PC-3 (cell line): ENCODE measurements at regions not wholly inside any gene's neighbourhood (a gene's known extent, or its start where the extent isn't known, plus 50 kb on each side); places are given as distances from the start of the nearest gene placed in this dataset.

Experiments
- ATAC-seq: fragments of 200-7000 bp; cut with Tn5 transposase; 2 replicates; pipeline ENCODE4 v1.9.1; 2020; ENCODE audit warnings: mild to moderate bottlenecking, moderate library complexity
- BruUV-seq: library from RNA; stranded (reverse); fragments of 400-500 nt; replicated peaks from 2 replicates; lab custom pipeline; 2021; lab: Mats Ljungman, UMichigan
- CTCF ChIA-PET: fragments of 300-600 bp; sonication (Branson Sonifier 250); formaldehyde crosslinking; loops from one replicate; lab custom pipeline; 2022; ENCODE audit warnings: antibody characterized with exemption; lab: Charles Lee
- POLR2A ChIA-PET: fragments of 300-600 bp; sonication (Branson Sonifier 250); formaldehyde crosslinking; loops from one replicate; lab custom pipeline; 2022; ENCODE audit warnings: antibody characterized with exemption; ENCODE audit not compliant: unreplicated experiment; lab: Charles Lee
- DNase-seq: peaks from one replicate; pipeline ENCODE4 v3.0.0-alpha.2; 2015
- H2AFZ ChIP-seq: fragments of 300-600 bp; sonication (generic); 2 replicates; pipeline ENCODE4 v1.6.0; 2016; ENCODE audit warnings: antibody characterized with exemption, low read length
- H3F3A ChIP-seq: fragments of 300-600 bp; sonication (generic); one replicate; pipeline ENCODE4 v1.6.0; 2017; ENCODE audit warnings: antibody characterized with exemption, low read length, control low read depth, mild to moderate bottlenecking; ENCODE audit not compliant: unreplicated experiment
- H3K27ac ChIP-seq: fragments of 300-600 bp; sonication (generic); 2 replicates; pipeline ENCODE4 v1.5.1; 2016; ENCODE audit warnings: mild to moderate bottlenecking, low read length
- H3K27me3 ChIP-seq: fragments of 300-600 bp; sonication (generic); 2 replicates; pipeline ENCODE4 v1.6.1; 2016; ENCODE audit warnings: low read length, mixed read lengths
- H3K36me3 ChIP-seq: fragments of 300-600 bp; sonication (generic); 2 replicates; pipeline ENCODE4 v1.6.1; 2016; ENCODE audit warnings: low read depth, mixed run types, low read length, mixed read lengths
- H3K4me1 ChIP-seq: fragments of 300-600 bp; sonication (generic); 2 replicates; pipeline ENCODE4 v1.5.1; 2016; ENCODE audit warnings: low read length; ENCODE audit not compliant: insufficient read depth
- H3K4me2 ChIP-seq: fragments of 300-600 bp; sonication (generic); 2 replicates; pipeline ENCODE4 v1.6.0; 2016; ENCODE audit warnings: low read length
- H3K4me3 ChIP-seq: fragments of 300-600 bp; sonication (generic); 2 replicates; pipeline ENCODE4 v1.5.1; 2016; ENCODE audit warnings: mild to moderate bottlenecking, low read length, mixed read lengths
- H3K79me2 ChIP-seq: fragments of 300-600 bp; sonication (generic); 2 replicates; pipeline ENCODE4 v1.6.1; 2017; ENCODE audit warnings: low read length, mixed read lengths
- H3K9ac ChIP-seq: fragments of 300-600 bp; sonication (generic); 2 replicates; pipeline ENCODE4 v1.6.0; 2016; ENCODE audit warnings: mild to moderate bottlenecking, low read length
- H3K9me2 ChIP-seq: fragments of 300-600 bp; sonication (generic); replicated peaks from 2 replicates; pipeline ENCODE4 v1.6.1; 2016; ENCODE audit warnings: mixed run types, low read length, mixed read lengths
- H3K9me3 ChIP-seq: fragments of 300-600 bp; sonication (generic); 2 replicates; pipeline ENCODE4 v1.6.1; 2016; ENCODE audit warnings: low read length, mixed read lengths
- H4K20me1 ChIP-seq: fragments of 300-600 bp; sonication (generic); 2 replicates; pipeline ENCODE4 v1.6.1; 2016; ENCODE audit warnings: low read length, mixed read lengths
- EZH2 ChIP-seq: fragments of 300-600 bp; sonication (generic); IDR thresholded peaks from one replicate; pipeline ENCODE4 v1.6.1; 2017; ENCODE audit warnings: antibody characterized with exemption, mild to moderate bottlenecking, low read length; ENCODE audit not compliant: unreplicated experiment
- EZH2phosphoT487 ChIP-seq: fragments of 300-600 bp; sonication (generic); IDR thresholded peaks from 2 replicates; pipeline ENCODE4 v1.6.1; 2018; ENCODE audit warnings: mild to moderate bottlenecking, antibody characterized with exemption, low read length, borderline replicate concordance
- intact Hi-C: fragments of 100-400 bp; cut with micrococcal nuclease; formaldehyde crosslinking; loops from 2 replicates; pipeline ENCODE4 v1.9.0; 2023
- TF ChIP-seq, protein P1 (sequence below): fragments of 300-600 bp; sonication (generic); conservative IDR thresholded peaks from 2 replicates; pipeline ENCODE4 v1.5.1; 2017; ENCODE audit warnings: antibody characterized with exemption, low read depth, mild to moderate bottlenecking, low read length

DNA sequence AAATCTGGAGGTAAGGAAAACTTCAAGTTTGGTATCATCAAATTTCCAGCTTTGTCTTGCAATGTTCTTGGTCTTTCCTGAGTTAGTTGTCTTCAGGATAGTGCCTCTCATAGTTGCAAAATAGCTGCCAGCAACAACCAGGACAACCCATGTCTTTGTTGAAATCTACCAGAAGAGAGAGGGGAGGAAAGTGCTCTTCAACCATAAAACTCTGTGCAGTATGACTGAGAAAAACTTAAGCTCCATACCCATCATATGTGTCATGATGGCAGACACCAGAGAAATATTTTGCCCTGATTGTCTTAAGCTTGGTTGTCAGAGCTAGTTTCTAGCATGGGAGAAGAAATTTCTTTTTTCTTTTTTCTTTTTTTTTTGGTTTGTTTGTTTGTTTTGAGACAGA lies 103.3 kb downstream of the SPRY2 start:
- Histone ChIP-seq H3K4me2 (no peak overlapping the region), H3K27me3 (no peaks in the 10 kb centered on the region), H3K27ac (no peak overlapping the region), H2AFZ (no peak overlapping the region), H3K4me1 (peaks cover 32% of the 10 kb centered on the region), H3K36me3 (no peaks in the 10 kb centered on the region), H3K9me2 (no peaks in the 10 kb centered on the region), H3K9me3 (no peaks in the 10 kb centered on the region), H4K20me1 (no peaks in the 10 kb centered on the region), H3K4me3 (no peak overlapping the region), H3F3A (peaks cover 7% of the 10 kb centered on the region), H3K79me2 (no peaks in the 10 kb centered on the region), H3K9ac (no peak overlapping the region)
- intact Hi-C loops: loop anchor here (10.0 kb wide), 1 partner anchor 103 kb away; no protein-coding TSS in a partner anchor
- DNase-seq (no peak), ATAC-seq (no peak)
- TF ChIP-seq EZH2phosphoT487 (no peak), EZH2 (no peak)
- TF ChIP-seq, protein P1, sequence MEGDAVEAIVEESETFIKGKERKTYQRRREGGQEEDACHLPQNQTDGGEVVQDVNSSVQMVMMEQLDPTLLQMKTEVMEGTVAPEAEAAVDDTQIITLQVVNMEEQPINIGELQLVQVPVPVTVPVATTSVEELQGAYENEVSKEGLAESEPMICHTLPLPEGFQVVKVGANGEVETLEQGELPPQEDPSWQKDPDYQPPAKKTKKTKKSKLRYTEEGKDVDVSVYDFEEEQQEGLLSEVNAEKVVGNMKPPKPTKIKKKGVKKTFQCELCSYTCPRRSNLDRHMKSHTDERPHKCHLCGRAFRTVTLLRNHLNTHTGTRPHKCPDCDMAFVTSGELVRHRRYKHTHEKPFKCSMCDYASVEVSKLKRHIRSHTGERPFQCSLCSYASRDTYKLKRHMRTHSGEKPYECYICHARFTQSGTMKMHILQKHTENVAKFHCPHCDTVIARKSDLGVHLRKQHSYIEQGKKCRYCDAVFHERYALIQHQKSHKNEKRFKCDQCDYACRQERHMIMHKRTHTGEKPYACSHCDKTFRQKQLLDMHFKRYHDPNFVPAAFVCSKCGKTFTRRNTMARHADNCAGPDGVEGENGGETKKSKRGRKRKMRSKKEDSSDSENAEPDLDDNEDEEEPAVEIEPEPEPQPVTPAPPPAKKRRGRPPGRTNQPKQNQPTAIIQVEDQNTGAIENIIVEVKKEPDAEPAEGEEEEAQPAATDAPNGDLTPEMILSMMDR: no peak
- no TSS peak for BruUV-seq
- ChIA-PET CTCF (no interaction called here), POLR2A (interaction anchor here (0.6 kb wide), 1 partner anchor 117 kb away, joined by 6 read pairs; no protein-coding TSS in a partner anchor)

DNA sequence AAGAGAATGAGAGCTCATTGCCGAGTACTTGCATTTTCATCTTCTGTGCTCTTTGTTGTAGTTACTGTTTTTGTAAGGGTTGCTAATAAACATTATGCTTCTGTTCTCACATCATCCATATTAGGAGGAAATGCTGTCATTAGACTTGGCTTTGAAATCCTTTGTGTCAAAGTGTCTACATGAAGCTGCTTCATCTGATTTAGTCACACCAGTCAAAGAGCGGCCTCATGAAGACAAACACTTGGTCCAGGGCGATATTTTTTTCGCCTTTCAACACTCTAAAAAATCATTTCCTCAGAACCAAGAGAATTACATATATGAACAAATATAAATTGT lies 105.0 kb downstream of the SPRY2 start:
- H3K4me2 ChIP-seq: peak overlapping the region; percentile 77
- no peaks in the 10 kb centered on the region for H4K20me1 ChIP-seq
- TF ChIP-seq EZH2phosphoT487: no peak
- no peak for TF ChIP-seq EZH2
- TF ChIP-seq, protein P1: no peak
- no TSS peak for BruUV-seq
- peaks cover 7% of the 10 kb centered on the region for H3F3A ChIP-seq
- no peaks in the 10 kb centered on the region for H3K36me3 ChIP-seq
- peak overlapping the region; percentile 42; the same call in 1 of the 2 replicates for H3K4me3 ChIP-seq
- intact Hi-C loops: loop anchor here (10.0 kb wide), 1 partner anchor 101 kb away; no protein-coding TSS in a partner anchor
- no peak for DNase-seq
- peak overlapping the region; percentile 73; the same call in 1 of the 2 replicates for H2AFZ ChIP-seq
- ChIA-PET POLR2A (no interaction called here), CTCF (interaction anchor here (0.6 kb wide), 1 partner anchor 89 kb away, joined by 12 read pairs; no protein-coding TSS in a partner anchor)
- H3K9ac ChIP-seq: peak overlapping the region; percentile 32; the same call in 1 of the 2 replicates
- peak overlapping the region; percentile 68 for H3K27ac ChIP-seq
- peak; percentile 24; the same call in 1 of the 2 replicates for ATAC-seq
- no peaks in the 10 kb centered on the region for H3K9me2 ChIP-seq
- no peaks in the 10 kb centered on the region for H3K27me3 ChIP-seq
- no peaks in the 10 kb centered on the region for H3K9me3 ChIP-seq
- H3K79me2 ChIP-seq: no peaks in the 10 kb centered on the region
- peaks cover 32% of the 10 kb centered on the region for H3K4me1 ChIP-seq
